C4-2B (cell line): ENCODE measurements at regions not wholly inside any gene's neighbourhood (a gene's known extent, or its start where the extent isn't known, plus 50 kb on each side); places are given as distances from the start of the nearest gene placed in this dataset.

ENCODE experiments used
- ZFX ChIP-seq: fragments of 450-650 bp; IDR thresholded peaks from 2 replicates; pipeline ENCODE4 v1.6.1; 2017
- TF ChIP-seq, protein P1 (sequence below): fragments of 450-650 bp; conservative IDR thresholded peaks from 2 replicates; pipeline ENCODE4 v1.5.1; 2017; ENCODE audit warnings: mild to moderate bottlenecking

DNA sequence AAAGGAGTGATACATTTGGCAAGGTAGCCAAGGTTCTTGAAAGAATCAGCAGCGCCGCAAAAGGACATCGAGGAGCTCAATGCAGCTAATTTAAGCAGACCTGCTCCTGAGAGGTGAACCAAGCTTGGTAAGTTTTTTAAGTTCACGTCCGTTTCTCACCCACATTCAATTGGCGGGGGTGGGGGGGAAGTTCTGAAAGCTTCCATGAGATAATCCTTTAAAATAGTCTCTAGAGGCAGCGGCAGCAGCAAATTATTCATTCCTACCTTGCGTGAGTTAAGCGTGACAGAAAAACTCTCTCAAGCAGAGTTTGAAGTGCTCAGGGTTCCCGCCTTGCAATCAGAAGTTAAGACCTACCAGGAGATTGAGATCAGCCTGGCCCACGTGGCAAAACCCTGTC is 97.3 kb upstream of the NHSL1 start:
- TF ChIP-seq, protein P1, sequence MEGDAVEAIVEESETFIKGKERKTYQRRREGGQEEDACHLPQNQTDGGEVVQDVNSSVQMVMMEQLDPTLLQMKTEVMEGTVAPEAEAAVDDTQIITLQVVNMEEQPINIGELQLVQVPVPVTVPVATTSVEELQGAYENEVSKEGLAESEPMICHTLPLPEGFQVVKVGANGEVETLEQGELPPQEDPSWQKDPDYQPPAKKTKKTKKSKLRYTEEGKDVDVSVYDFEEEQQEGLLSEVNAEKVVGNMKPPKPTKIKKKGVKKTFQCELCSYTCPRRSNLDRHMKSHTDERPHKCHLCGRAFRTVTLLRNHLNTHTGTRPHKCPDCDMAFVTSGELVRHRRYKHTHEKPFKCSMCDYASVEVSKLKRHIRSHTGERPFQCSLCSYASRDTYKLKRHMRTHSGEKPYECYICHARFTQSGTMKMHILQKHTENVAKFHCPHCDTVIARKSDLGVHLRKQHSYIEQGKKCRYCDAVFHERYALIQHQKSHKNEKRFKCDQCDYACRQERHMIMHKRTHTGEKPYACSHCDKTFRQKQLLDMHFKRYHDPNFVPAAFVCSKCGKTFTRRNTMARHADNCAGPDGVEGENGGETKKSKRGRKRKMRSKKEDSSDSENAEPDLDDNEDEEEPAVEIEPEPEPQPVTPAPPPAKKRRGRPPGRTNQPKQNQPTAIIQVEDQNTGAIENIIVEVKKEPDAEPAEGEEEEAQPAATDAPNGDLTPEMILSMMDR = no peak
- no peak for TF ChIP-seq ZFX
